ENCODE measurements at regions not wholly inside any gene's neighbourhood (a gene's known extent, or its start where the extent isn't known, plus 50 kb on each side); places are given as distances from the start of the nearest gene placed in this dataset.

DNA sequence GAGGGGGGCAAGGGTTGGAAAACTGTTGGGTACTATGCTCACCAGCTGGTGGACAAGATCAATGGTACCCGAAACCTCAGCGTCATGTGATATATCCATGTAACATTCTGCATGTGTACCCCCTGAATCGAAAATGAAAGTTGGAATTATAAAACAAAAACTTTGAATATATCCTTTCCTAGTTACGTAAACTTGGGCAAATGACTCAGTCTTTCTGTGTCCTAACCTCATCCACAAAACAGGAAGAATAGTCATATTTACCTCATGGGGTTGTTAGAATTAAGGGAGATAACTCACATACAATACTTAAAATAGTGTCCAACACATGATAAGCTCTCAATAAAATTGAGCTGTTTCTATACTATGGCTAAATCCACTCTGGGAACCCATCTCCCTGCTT lies 620.1 kb upstream of the KIRREL3 start:
- TF ChIP-seq TAF1 (IDR thresholded peaks at IDR 0.05; ENCODE audit: low read depth) (no peak), SMC3 (conservative IDR thresholded peaks at IDR 0.05; ENCODE audit: poor library complexity) (no peak), RAD21 (conservative IDR thresholded peaks at IDR 0.05) (no peak), EZH2 (IDR thresholded peaks at IDR 0.05; ENCODE audit: borderline replicate concordance, insufficient read depth, low read length, poor library complexity, severe bottlenecking) (no peak), EP300 (conservative IDR thresholded peaks at IDR 0.05; ENCODE audit: poor library complexity, severe bottlenecking) (no peak), POLR2AphosphoS5 (IDR thresholded peaks at IDR 0.05) (no peak), REST (IDR thresholded peaks at IDR 0.05; ENCODE audit: borderline replicate concordance) (no peak), MXI1 (conservative IDR thresholded peaks at IDR 0.05; ENCODE audit: poor library complexity, severe bottlenecking) (no peak)
- TF ChIP-seq, protein P1, sequence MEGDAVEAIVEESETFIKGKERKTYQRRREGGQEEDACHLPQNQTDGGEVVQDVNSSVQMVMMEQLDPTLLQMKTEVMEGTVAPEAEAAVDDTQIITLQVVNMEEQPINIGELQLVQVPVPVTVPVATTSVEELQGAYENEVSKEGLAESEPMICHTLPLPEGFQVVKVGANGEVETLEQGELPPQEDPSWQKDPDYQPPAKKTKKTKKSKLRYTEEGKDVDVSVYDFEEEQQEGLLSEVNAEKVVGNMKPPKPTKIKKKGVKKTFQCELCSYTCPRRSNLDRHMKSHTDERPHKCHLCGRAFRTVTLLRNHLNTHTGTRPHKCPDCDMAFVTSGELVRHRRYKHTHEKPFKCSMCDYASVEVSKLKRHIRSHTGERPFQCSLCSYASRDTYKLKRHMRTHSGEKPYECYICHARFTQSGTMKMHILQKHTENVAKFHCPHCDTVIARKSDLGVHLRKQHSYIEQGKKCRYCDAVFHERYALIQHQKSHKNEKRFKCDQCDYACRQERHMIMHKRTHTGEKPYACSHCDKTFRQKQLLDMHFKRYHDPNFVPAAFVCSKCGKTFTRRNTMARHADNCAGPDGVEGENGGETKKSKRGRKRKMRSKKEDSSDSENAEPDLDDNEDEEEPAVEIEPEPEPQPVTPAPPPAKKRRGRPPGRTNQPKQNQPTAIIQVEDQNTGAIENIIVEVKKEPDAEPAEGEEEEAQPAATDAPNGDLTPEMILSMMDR (IDR thresholded peaks at IDR 0.05; ENCODE audit: poor library complexity, severe bottlenecking), result no peak
- no peaks in the 10 kb centered on the region for H3K79me2 ChIP-seq (replicated peaks; ENCODE audit: insufficient read depth, low read length)
- H3K4me2 ChIP-seq (ENCODE audit: low read length), result no peak overlapping the region
- no peak overlapping the region for H2AFZ ChIP-seq (ENCODE audit: low read depth, low read length)
- H3K9ac ChIP-seq (ENCODE audit: low read length), result no peak overlapping the region
- H3K27ac ChIP-seq (ENCODE audit: low read length), result no peak overlapping the region
- H3F3A ChIP-seq (ENCODE audit: insufficient read depth, low read length, poor library complexity, severe bottlenecking), result no peaks in the 10 kb centered on the region
- no peaks in the 10 kb centered on the region for H3K36me3 ChIP-seq (ENCODE audit: insufficient read depth, low read length)
- H3K4me3 ChIP-seq (ENCODE audit: low read length), result no peak overlapping the region
- no peaks in the 10 kb centered on the region for H3K9me3 ChIP-seq (ENCODE audit: low read length)
- H3K27me3 ChIP-seq (ENCODE audit: insufficient read depth, low read depth, low read length), result no peaks in the 10 kb centered on the region
- H4K20me1 ChIP-seq (ENCODE audit: insufficient read depth), result no peaks in the 10 kb centered on the region
- no peaks in the 10 kb centered on the region for H3K9me2 ChIP-seq (ENCODE audit: insufficient read depth, low read length)

DNA sequence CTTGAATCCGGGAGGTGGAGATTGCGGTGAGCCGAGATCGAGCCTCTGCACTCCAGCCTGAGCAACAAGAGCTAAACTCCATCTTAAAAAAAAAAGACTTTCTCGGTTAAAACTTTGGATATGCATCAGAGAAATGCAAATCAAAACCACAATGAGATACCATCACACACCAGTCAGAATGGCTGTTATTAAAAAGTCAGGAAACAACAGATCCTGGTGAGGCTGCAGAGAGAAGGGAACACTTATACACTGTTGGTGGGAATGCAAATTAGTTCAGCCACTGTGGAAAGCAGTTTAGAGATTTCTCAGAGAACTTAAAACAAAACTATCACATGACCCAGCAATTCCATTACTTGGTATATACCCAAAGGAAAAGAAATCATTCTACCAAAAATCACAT lies 619.4 kb upstream of the KIRREL3 start:
- Histone ChIP-seq H3F3A (ENCODE audit: insufficient read depth, low read length, poor library complexity, severe bottlenecking) (no peaks in the 10 kb centered on the region), H3K36me3 (ENCODE audit: insufficient read depth, low read length) (no peaks in the 10 kb centered on the region), H3K27me3 (ENCODE audit: insufficient read depth, low read depth, low read length) (no peaks in the 10 kb centered on the region), H2AFZ (ENCODE audit: low read depth, low read length) (no peak overlapping the region), H3K9ac (ENCODE audit: low read length) (no peak overlapping the region), H3K79me2 (replicated peaks; ENCODE audit: insufficient read depth, low read length) (no peaks in the 10 kb centered on the region), H3K4me2 (ENCODE audit: low read length) (no peak overlapping the region), H4K20me1 (ENCODE audit: insufficient read depth) (no peaks in the 10 kb centered on the region), H3K27ac (ENCODE audit: low read length) (no peak overlapping the region), H3K9me3 (ENCODE audit: low read length) (no peaks in the 10 kb centered on the region), H3K9me2 (ENCODE audit: insufficient read depth, low read length) (no peaks in the 10 kb centered on the region), H3K4me3 (ENCODE audit: low read length) (no peak overlapping the region)
- no peak for TF ChIP-seq RAD21 (conservative IDR thresholded peaks at IDR 0.05)
- no peak for TF ChIP-seq MXI1 (conservative IDR thresholded peaks at IDR 0.05; ENCODE audit: poor library complexity, severe bottlenecking)
- TF ChIP-seq EZH2 (IDR thresholded peaks at IDR 0.05; ENCODE audit: borderline replicate concordance, insufficient read depth, low read length, poor library complexity, severe bottlenecking), result no peak
- TF ChIP-seq EP300 (conservative IDR thresholded peaks at IDR 0.05; ENCODE audit: poor library complexity, severe bottlenecking), result no peak
- TF ChIP-seq SMC3 (conservative IDR thresholded peaks at IDR 0.05; ENCODE audit: poor library complexity), result no peak
- TF ChIP-seq, protein P1 (IDR thresholded peaks at IDR 0.05; ENCODE audit: poor library complexity, severe bottlenecking), result no peak
- TF ChIP-seq TAF1 (IDR thresholded peaks at IDR 0.05; ENCODE audit: low read depth), result no peak
- TF ChIP-seq POLR2AphosphoS5 (IDR thresholded peaks at IDR 0.05), result no peak
- TF ChIP-seq REST (IDR thresholded peaks at IDR 0.05; ENCODE audit: borderline replicate concordance), result no peak
